ENCODE measurements at regions not wholly inside any gene's neighbourhood (a gene's known extent, or its start where the extent isn't known, plus 50 kb on each side); places are given as distances from the start of the nearest gene placed in this dataset.

- Histone ChIP-seq H3K36me3 (no peaks in the 10 kb centered on the region), H3K27me3 (no peaks in the 10 kb centered on the region), H3K9me3 (no peaks in the 10 kb centered on the region), H3K27ac (no peak overlapping the region), H3K4me3 (peak overlapping the region; percentile 11 to 33), H3K4me1 (peaks cover 0 to 22% of the 10 kb centered on the region in 2 donors)
- no peak for TF ChIP-seq CTCF (IDR thresholded peaks at IDR 0.05)
- DNase-seq (ENCODE audit: low spot score) = no peak
These were observed 396.0 kb upstream of the C2CD4B start for GRCh38 chr15:62561059-62561519.

GRCh38 chr15:62561571-62561970 is 396.5 kb upstream of the C2CD4B start:
- Histone ChIP-seq H3K27me3 (no peaks in the 10 kb centered on the region), H3K4me1 (peaks cover 0 to 22% of the 10 kb centered on the region in 2 donors), H3K27ac (no peak overlapping the region), H3K4me3 (peak overlapping the region; percentile 11 to 33), H3K36me3 (no peaks in the 10 kb centered on the region), H3K9me3 (no peaks in the 10 kb centered on the region)
- TF ChIP-seq CTCF (IDR thresholded peaks at IDR 0.05) = no peak
- no peak for DNase-seq (ENCODE audit: low spot score)

GRCh38 chr15:62564886-62565633 is 400.0 kb upstream of the C2CD4B start:
- no peak for TF ChIP-seq CTCF (IDR thresholded peaks at IDR 0.05)
- DNase-seq (ENCODE audit: low spot score) = no peak
- Histone ChIP-seq H3K4me1 (peaks cover 0 to 12% of the 10 kb centered on the region in 2 donors), H3K27ac (no peak overlapping the region), H3K36me3 (no peaks in the 10 kb centered on the region), H3K9me3 (no peaks in the 10 kb centered on the region), H3K27me3 (no peaks in the 10 kb centered on the region), H3K4me3 (no peak overlapping the region)

- no peak for DNase-seq (ENCODE audit: low spot score)
- H3K9me3 ChIP-seq = no peaks in the 10 kb centered on the region
- H3K4me1 ChIP-seq = peaks cover 0 to 15% of the 10 kb centered on the region in 2 donors
- TF ChIP-seq CTCF (IDR thresholded peaks at IDR 0.05) = no peak
- H3K27me3 ChIP-seq = no peaks in the 10 kb centered on the region
- no peak overlapping the region for H3K27ac ChIP-seq
- no peak overlapping the region for H3K4me3 ChIP-seq
- H3K36me3 ChIP-seq = no peaks in the 10 kb centered on the region
These were observed 400.5 kb upstream of the C2CD4B start for GRCh38 chr15:62565634-62566026.

GRCh38 chr15:62566248-62566647 is 401.2 kb upstream of the C2CD4B start:
- Histone ChIP-seq H3K27ac (no peak overlapping the region), H3K9me3 (no peaks in the 10 kb centered on the region), H3K4me1 (peaks cover 0 to 19% of the 10 kb centered on the region in 2 donors), H3K4me3 (no peak overlapping the region), H3K27me3 (no peaks in the 10 kb centered on the region), H3K36me3 (no peaks in the 10 kb centered on the region)
- DNase-seq (ENCODE audit: low spot score) = no peak
- no peak for TF ChIP-seq CTCF (IDR thresholded peaks at IDR 0.05)

GRCh38 chr15:62567501-62567900 is 402.4 kb upstream of the C2CD4B start:
- TF ChIP-seq CTCF (IDR thresholded peaks at IDR 0.05) = no peak
- H3K27ac ChIP-seq = no peak overlapping the region
- no peaks in the 10 kb centered on the region for H3K27me3 ChIP-seq
- H3K4me1 ChIP-seq = peaks cover 0 to 19% of the 10 kb centered on the region in 2 donors
- H3K4me3 ChIP-seq = no peak overlapping the region
- no peaks in the 10 kb centered on the region for H3K9me3 ChIP-seq
- DNase-seq (ENCODE audit: low spot score) = no peak
- no peaks in the 10 kb centered on the region for H3K36me3 ChIP-seq

All from right atrium auricular region (tissue), 2 donors.